ENCODE measurements at regions not wholly inside any gene's neighbourhood (a gene's known extent, or its start where the extent isn't known, plus 50 kb on each side); places are given as distances from the start of the nearest gene placed in this dataset.

DNA sequence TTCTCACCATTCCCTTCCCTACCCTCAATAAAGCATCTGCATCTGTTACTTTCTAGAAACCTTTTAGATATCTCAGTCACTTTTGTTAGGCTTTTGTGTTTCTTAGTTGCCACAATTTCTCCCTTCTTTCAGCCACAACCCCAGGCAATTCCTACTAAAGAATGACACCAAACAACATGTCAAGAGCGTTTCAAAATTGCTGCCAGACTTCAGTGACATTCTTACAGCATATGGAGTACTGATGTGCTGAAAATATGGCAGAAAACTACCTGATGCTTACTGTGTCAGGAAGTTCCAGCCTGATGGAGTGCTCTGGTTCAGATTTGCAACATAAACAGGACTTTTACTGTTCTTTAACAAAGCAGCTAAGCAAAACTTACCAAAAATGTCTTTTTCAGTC lies 957.7 kb upstream of the POU3F3 start:
- no peak for TF ChIP-seq SP1 (IDR thresholded peaks at IDR 0.05)
- TF ChIP-seq, protein P1, sequence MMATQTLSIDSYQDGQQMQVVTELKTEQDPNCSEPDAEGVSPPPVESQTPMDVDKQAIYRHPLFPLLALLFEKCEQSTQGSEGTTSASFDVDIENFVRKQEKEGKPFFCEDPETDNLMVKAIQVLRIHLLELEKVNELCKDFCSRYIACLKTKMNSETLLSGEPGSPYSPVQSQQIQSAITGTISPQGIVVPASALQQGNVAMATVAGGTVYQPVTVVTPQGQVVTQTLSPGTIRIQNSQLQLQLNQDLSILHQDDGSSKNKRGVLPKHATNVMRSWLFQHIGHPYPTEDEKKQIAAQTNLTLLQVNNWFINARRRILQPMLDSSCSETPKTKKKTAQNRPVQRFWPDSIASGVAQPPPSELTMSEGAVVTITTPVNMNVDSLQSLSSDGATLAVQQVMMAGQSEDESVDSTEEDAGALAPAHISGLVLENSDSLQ (IDR thresholded peaks at IDR 0.05), result no peak
- no peak for TF ChIP-seq ELF4 (IDR thresholded peaks at IDR 0.05)
- no peak for TF ChIP-seq ARNT (IDR thresholded peaks at IDR 0.05)
- no peak for TF ChIP-seq HDGF (IDR thresholded peaks at IDR 0.05; ENCODE audit: borderline replicate concordance)
- TF ChIP-seq SUZ12 (IDR thresholded peaks at IDR 0.05), result no peak
- no peak for TF ChIP-seq BHLHE40 (IDR thresholded peaks at IDR 0.05; ENCODE audit: borderline replicate concordance)
- TF ChIP-seq FOXM1 (IDR thresholded peaks at IDR 0.05; ENCODE audit: borderline replicate concordance), result no peak
- TF ChIP-seq TARDBP (IDR thresholded peaks at IDR 0.05), result no peak
- TF ChIP-seq FOXK2 (IDR thresholded peaks at IDR 0.05), result no peak
- TF ChIP-seq FOXA1 (IDR thresholded peaks at IDR 0.05), result no peak
